DOHH2 (cell line): ENCODE measurements at regions not wholly inside any gene's neighbourhood (a gene's known extent, or its start where the extent isn't known, plus 50 kb on each side); places are given as distances from the start of the nearest gene placed in this dataset.

Source experiments
- H3F3A ChIP-seq: fragments of 200-600 bp; sonication (generic), shearing (Covaris generic); 2 replicates; pipeline ENCODE4 v1.6.0; 2016; ENCODE audit warnings: antibody characterized with exemption, mild to moderate bottlenecking; ENCODE audit not compliant: control insufficient read depth, insufficient read depth
- H3K27ac ChIP-seq: fragments of 200-600 bp; sonication (generic); 2 replicates; pipeline ENCODE4 v1.5.1; 2014; ENCODE audit warnings: low read depth, mild to moderate bottlenecking, low read length, moderate library complexity
- H3K27me3 ChIP-seq: fragments of 200-600 bp; sonication (generic); 2 replicates; pipeline ENCODE4 v1.6.1; 2014; ENCODE audit warnings: mild to moderate bottlenecking, low read length, mixed read lengths; ENCODE audit not compliant: control insufficient read depth
- H3K36me3 ChIP-seq: fragments of 200-600 bp; sonication (generic); 2 replicates; pipeline ENCODE4 v1.6.1; 2014; ENCODE audit warnings: mild to moderate bottlenecking, low read length, moderate library complexity, mixed read lengths; ENCODE audit not compliant: control insufficient read depth
- H3K4me1 ChIP-seq: fragments of 200-600 bp; sonication (generic); 2 replicates; pipeline ENCODE4 v1.6.1; 2014; ENCODE audit warnings: mild to moderate bottlenecking, low read length, mixed read lengths; ENCODE audit not compliant: control insufficient read depth
- H3K4me2 ChIP-seq: fragments of 200-600 bp; sonication (generic); 2 replicates; pipeline ENCODE4 v1.6.0; 2014; ENCODE audit warnings: mild to moderate bottlenecking, low read length, moderate library complexity
- H3K4me3 ChIP-seq: fragments of 200-600 bp; sonication (generic); 2 replicates; pipeline ENCODE4 v1.5.1; 2014; ENCODE audit warnings: mild to moderate bottlenecking, low read length, mixed read lengths
- H3K79me2 ChIP-seq: fragments of 200-600 bp; sonication (generic); 2 replicates; pipeline ENCODE4 v1.6.1; 2014; ENCODE audit warnings: mild to moderate bottlenecking, low read length, mixed read lengths; ENCODE audit not compliant: control insufficient read depth
- H3K9me2 ChIP-seq: fragments of 200-600 bp; sonication (generic); replicated peaks from 2 replicates; pipeline ENCODE4 v1.6.1; 2014; ENCODE audit warnings: mild to moderate bottlenecking, low read length, mixed read lengths; ENCODE audit not compliant: control insufficient read depth
- H3K9me3 ChIP-seq: fragments of 200-600 bp; sonication (generic); 2 replicates; pipeline ENCODE4 v1.6.1; 2014; ENCODE audit warnings: antibody characterized with exemption, low read length, mixed read lengths; ENCODE audit not compliant: control insufficient read depth, insufficient read depth
- H4K20me1 ChIP-seq: fragments of 200-600 bp; sonication (generic); 2 replicates; pipeline ENCODE4 v1.6.0; 2014; ENCODE audit warnings: low read depth, mild to moderate bottlenecking, antibody characterized with exemption, low read length, moderate library complexity; ENCODE audit not compliant: control insufficient read depth, insufficient read depth
- EZH2phosphoT487 ChIP-seq: fragments of 200-600 bp; sonication (generic); IDR thresholded peaks from 2 replicates; pipeline ENCODE4 v1.6.1; 2017; ENCODE audit warnings: borderline replicate concordance, mild to moderate bottlenecking, antibody characterized with exemption, low read length, moderate library complexity, mixed read lengths
- TF ChIP-seq, protein P1 (sequence below): fragments of 200-600 bp; sonication (generic); IDR thresholded peaks from one replicate; pipeline ENCODE4 v1.5.1; 2014; ENCODE audit warnings: antibody characterized with exemption, mild to moderate bottlenecking, low read depth, low read length; ENCODE audit not compliant: poor library complexity, severe bottlenecking

DNA sequence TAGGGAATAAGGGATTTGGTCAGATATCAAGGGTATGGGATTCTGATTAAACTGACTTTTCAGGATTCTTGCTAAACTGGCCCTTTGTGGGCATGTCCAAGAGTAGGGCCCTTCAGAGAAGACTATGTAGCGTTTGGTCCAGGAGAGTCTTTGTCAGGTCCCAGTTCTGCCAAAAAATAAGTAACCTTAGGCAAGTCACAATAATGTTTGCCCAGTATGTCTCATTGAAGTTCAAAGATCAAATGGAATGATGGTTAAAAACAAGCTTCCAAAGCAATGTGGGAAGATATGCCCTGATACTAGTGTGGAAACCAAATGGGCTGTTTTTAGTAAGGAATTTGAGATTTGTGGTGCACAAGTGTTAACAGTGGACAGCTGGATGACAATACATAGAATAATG is 454.4 kb downstream of the WDR72 start:
- no peak overlapping the region for H3K4me3 ChIP-seq
- no peaks in the 10 kb centered on the region for H3K9me3 ChIP-seq
- H3K27me3 ChIP-seq, result no peaks in the 10 kb centered on the region
- H4K20me1 ChIP-seq, result no peaks in the 10 kb centered on the region
- H3K4me1 ChIP-seq, result no peaks in the 10 kb centered on the region
- H3K27ac ChIP-seq, result no peak overlapping the region
- no peak overlapping the region for H3K4me2 ChIP-seq
- H3K79me2 ChIP-seq, result no peaks in the 10 kb centered on the region
- H3K36me3 ChIP-seq, result no peaks in the 10 kb centered on the region
- no peaks in the 10 kb centered on the region for H3F3A ChIP-seq
- H3K9me2 ChIP-seq, result no peaks in the 10 kb centered on the region
- TF ChIP-seq, protein P1, sequence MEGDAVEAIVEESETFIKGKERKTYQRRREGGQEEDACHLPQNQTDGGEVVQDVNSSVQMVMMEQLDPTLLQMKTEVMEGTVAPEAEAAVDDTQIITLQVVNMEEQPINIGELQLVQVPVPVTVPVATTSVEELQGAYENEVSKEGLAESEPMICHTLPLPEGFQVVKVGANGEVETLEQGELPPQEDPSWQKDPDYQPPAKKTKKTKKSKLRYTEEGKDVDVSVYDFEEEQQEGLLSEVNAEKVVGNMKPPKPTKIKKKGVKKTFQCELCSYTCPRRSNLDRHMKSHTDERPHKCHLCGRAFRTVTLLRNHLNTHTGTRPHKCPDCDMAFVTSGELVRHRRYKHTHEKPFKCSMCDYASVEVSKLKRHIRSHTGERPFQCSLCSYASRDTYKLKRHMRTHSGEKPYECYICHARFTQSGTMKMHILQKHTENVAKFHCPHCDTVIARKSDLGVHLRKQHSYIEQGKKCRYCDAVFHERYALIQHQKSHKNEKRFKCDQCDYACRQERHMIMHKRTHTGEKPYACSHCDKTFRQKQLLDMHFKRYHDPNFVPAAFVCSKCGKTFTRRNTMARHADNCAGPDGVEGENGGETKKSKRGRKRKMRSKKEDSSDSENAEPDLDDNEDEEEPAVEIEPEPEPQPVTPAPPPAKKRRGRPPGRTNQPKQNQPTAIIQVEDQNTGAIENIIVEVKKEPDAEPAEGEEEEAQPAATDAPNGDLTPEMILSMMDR, result no peak
- TF ChIP-seq EZH2phosphoT487, result no peak

DNA sequence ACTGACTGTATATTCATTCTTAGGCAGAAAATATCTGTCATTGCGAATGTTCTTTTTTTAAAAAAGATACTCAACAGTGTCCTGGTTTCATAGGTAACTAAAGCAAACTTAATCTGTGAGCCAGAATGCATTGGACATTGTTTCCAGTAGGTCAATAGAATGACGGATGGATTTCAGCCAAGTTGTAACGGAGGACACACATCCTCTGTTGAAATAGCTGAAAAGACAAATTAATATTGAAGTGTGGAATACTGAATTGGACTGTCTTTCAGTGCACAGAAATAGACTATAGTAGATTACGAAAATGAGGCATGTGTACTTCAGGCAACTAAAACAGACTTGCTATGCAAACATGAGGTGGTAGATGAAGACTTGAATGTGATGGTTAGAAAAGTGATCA is 461.6 kb downstream of the WDR72 start:
- H3K9me3 ChIP-seq, result no peaks in the 10 kb centered on the region
- TF ChIP-seq EZH2phosphoT487, result no peak
- TF ChIP-seq, protein P1, result no peak
- H3K27ac ChIP-seq, result no peak overlapping the region
- no peaks in the 10 kb centered on the region for H3K36me3 ChIP-seq
- H3K27me3 ChIP-seq, result no peaks in the 10 kb centered on the region
- no peak overlapping the region for H3K4me3 ChIP-seq
- no peaks in the 10 kb centered on the region for H4K20me1 ChIP-seq
- no peaks in the 10 kb centered on the region for H3K4me1 ChIP-seq
- no peaks in the 10 kb centered on the region for H3F3A ChIP-seq
- no peaks in the 10 kb centered on the region for H3K79me2 ChIP-seq
- no peak overlapping the region for H3K4me2 ChIP-seq
- no peaks in the 10 kb centered on the region for H3K9me2 ChIP-seq

DNA sequence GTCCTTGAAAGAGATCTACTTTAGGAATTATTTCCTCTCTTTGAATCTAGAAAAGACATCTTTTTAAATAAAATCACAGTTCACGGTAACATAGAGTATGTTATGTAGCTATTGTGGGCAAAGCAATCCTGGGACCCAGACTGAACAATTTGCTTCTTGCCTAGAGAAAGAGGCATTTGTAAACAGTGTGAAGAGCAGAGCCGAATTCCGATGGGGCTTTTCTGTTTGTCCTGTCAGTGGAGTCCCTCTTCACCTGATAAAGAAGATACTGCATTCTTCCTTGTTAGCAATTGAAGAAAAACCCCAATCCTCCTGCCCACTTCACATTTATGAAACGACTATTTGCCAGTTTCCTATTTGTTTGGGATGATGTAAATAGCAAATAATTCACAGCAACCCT is 462.9 kb downstream of the WDR72 start:
- H3K4me3 ChIP-seq, result no peak overlapping the region
- H3F3A ChIP-seq, result no peaks in the 10 kb centered on the region
- H4K20me1 ChIP-seq, result no peaks in the 10 kb centered on the region
- H3K4me2 ChIP-seq, result no peak overlapping the region
- no peaks in the 10 kb centered on the region for H3K9me3 ChIP-seq
- no peaks in the 10 kb centered on the region for H3K9me2 ChIP-seq
- TF ChIP-seq, protein P1, result no peak
- no peak for TF ChIP-seq EZH2phosphoT487
- H3K27me3 ChIP-seq, result no peaks in the 10 kb centered on the region
- H3K79me2 ChIP-seq, result no peaks in the 10 kb centered on the region
- H3K36me3 ChIP-seq, result no peaks in the 10 kb centered on the region
- no peak overlapping the region for H3K27ac ChIP-seq
- no peaks in the 10 kb centered on the region for H3K4me1 ChIP-seq

DNA sequence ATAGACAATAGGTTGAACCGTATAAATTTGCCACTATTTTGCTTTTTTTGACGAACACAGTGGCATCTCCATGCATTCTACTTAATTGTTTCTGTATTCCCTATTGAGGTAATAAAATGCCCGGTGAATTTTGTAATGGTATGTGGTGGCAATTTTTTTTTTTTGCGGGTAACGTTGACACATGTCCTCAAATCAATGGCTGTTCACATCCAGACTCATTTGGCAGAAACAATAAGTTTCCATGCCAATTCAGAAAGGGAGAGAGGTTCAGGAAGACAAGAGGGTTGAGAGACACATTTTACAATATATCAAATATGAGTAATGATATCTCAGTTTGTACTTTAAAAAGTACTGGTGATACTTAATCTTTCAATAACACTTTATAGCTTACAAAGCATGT is 463.9 kb downstream of the WDR72 start:
- H3K27ac ChIP-seq, result no peak overlapping the region
- no peaks in the 10 kb centered on the region for H3K9me2 ChIP-seq
- no peaks in the 10 kb centered on the region for H3K27me3 ChIP-seq
- no peaks in the 10 kb centered on the region for H3K79me2 ChIP-seq
- H4K20me1 ChIP-seq, result no peaks in the 10 kb centered on the region
- H3K4me2 ChIP-seq, result no peak overlapping the region
- TF ChIP-seq EZH2phosphoT487, result no peak
- TF ChIP-seq, protein P1, result no peak
- H3K4me3 ChIP-seq, result no peak overlapping the region
- H3K9me3 ChIP-seq, result no peaks in the 10 kb centered on the region
- no peaks in the 10 kb centered on the region for H3K36me3 ChIP-seq
- no peaks in the 10 kb centered on the region for H3F3A ChIP-seq
- H3K4me1 ChIP-seq, result no peaks in the 10 kb centered on the region
